Ovary (tissue), 7 donors: ENCODE measurements at regions not wholly inside any gene's neighbourhood (a gene's known extent, or its start where the extent isn't known, plus 50 kb on each side); places are given as distances from the start of the nearest gene placed in this dataset.
"Not testable (repeated sequence)": the region's sequence is repeated elsewhere in the genome, so short reads cannot be mapped to it uniquely, and the experiment has no call there.

Experiments
- DNase-seq, 5 donors: peaks; one replicate each; pipeline ENCODE4 v3.0.0-alpha.2; 2019 to 2020
- H3K27ac ChIP-seq, 2 donors: fragments of 200-600 bp; one replicate each; pipeline versions ENCODE4 v1.5.1 to v1.8.0; 2019 to 2022
- H3K27me3 ChIP-seq: fragments of 200-600 bp; one replicate; pipeline ENCODE4 v1.8.0; 2022
- H3K36me3 ChIP-seq: fragments of 200-600 bp; sonication (generic); one replicate; pipeline ENCODE4 v1.5.1; 2019
- H3K4me1 ChIP-seq: one replicate; pipeline ENCODE4 v1.8.1; 2013; ENCODE audit warnings: mild to moderate bottlenecking, moderate library complexity; ENCODE audit not compliant: insufficient read depth
- H3K4me3 ChIP-seq: fragments of 200-600 bp; sonication (generic); one replicate; pipeline ENCODE4 v1.5.1; 2017
- H3K9me3 ChIP-seq, 2 donors: fragments of 200-600 bp in 1 of 2; sonication (generic) in 1 of 2; one replicate each; pipeline versions ENCODE4 v1.5.1 to v1.8.1; 2013 to 2019; ENCODE audit warnings: mild to moderate bottlenecking in 1 of 2, moderate library complexity in 1 of 2
- WGBS, 3 donors: extraction: QIAGEN DNeasy Blood & Tissue Kit in 1 of 3; methylation state at CpG; one replicate each; pipeline versions ENCODE4 v1.1.5 to v1.1.7; 2013 to 2017; 5-methylcytosine and 5-hydroxymethylcytosine counted together
- intact Hi-C, 4 donors: fragments of 100-400 bp; cut with DNase I; formaldehyde crosslinking; loops; one replicate each; pipeline versions ENCODE4 v1.11.0 to v1.15.1; 2022 to 2023
- donor health status: DM: no; HTN: no; CAD: no; lungs with moderate emphysema.
- donor health status: DM: no; HTN: no; CAD: no.
- donor health status: Bipolar disorder and iron deficiency.
- donor health status: DM: no; HTN: no; CAD: no.
- donor health status: DM: yes; HTN: yes; CAD: no.

- H3K36me3 ChIP-seq, H3K27me3 ChIP-seq, H3K4me3 ChIP-seq, H3K4me1 ChIP-seq, DNase-seq, H3K27ac ChIP-seq, intact Hi-C loops, H3K9me3 ChIP-seq: not testable (repeated sequence)
- WGBS, 3 donors = 64 to 88% methylated on average over 1 of the region's 3 CpGs; no CpG with 5 or more reads in 1 of the 3 donors
Measured at GRCh38 chr10:47609311-47609710, 85.9 kb upstream of the AGAP9 start.

GRCh38 chr10:47605791-47606773, 82.6 kb upstream of the AGAP9 start:
- H3K27me3 ChIP-seq, DNase-seq, H3K27ac ChIP-seq, intact Hi-C loops, H3K4me1 ChIP-seq, H3K9me3 ChIP-seq, H3K36me3 ChIP-seq, H3K4me3 ChIP-seq: not testable (repeated sequence)
- WGBS, 3 donors = 0 to 83% methylated on average over 1 of the region's 1 CpG; no CpG with 5 or more reads in 1 of the 3 donors

GRCh38 chr10:47600604-47601003, 77.2 kb upstream of the AGAP9 start:
- 75 to 80% (median 80%) methylated on average over 2 of the region's 2 CpGs for WGBS, 3 donors
- DNase-seq, H3K27me3 ChIP-seq, H3K9me3 ChIP-seq, H3K4me3 ChIP-seq, H3K4me1 ChIP-seq, H3K27ac ChIP-seq, intact Hi-C loops, H3K36me3 ChIP-seq: not testable (repeated sequence)

DNA sequence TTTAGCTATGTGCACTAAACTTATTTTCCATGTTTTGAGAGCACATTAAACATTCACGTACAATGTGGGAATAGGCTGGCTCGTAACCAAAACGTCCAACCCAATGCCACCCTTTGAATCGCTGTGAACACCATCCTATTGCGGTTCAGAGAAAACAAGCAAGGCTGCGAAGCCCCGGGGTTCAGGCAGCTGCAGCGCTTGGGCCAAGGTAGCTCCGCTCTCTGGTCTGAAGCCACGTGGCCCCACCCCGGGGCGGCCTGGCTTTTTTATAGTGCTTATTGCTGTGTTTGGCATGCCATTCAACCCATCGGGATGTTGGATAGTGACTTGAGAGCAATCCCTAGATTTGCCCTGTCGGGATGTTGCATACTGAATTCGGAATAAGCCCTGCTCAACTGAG, 76.7 kb upstream of the AGAP9 start:
- WGBS, 3 donors = 57 to 80% (median 65%) methylated on average over 9 to 14 of the region's 15 CpGs
- H3K27me3 ChIP-seq, H3K9me3 ChIP-seq, H3K4me3 ChIP-seq, intact Hi-C loops, H3K27ac ChIP-seq, H3K36me3 ChIP-seq, H3K4me1 ChIP-seq, DNase-seq: not testable (repeated sequence)

GRCh38 chr10:47599657-47600056, 76.2 kb upstream of the AGAP9 start:
- H3K4me3 ChIP-seq, H3K27me3 ChIP-seq, DNase-seq, H3K9me3 ChIP-seq, H3K4me1 ChIP-seq, H3K27ac ChIP-seq, intact Hi-C loops, H3K36me3 ChIP-seq: not testable (repeated sequence)
- 79 to 84% (median 83%) methylated on average over 16 of the region's 16 CpGs for WGBS, 3 donors

GRCh38 chr10:47593805-47594204, 70.4 kb upstream of the AGAP9 start:
- H3K27ac ChIP-seq, H3K36me3 ChIP-seq, H3K27me3 ChIP-seq, DNase-seq, H3K4me1 ChIP-seq, H3K9me3 ChIP-seq, H3K4me3 ChIP-seq, intact Hi-C loops: not testable (repeated sequence)
- WGBS, 3 donors = 50 to 83% (median 59%) methylated on average over 2 of the region's 4 CpGs

- H3K27me3 ChIP-seq, DNase-seq, H3K9me3 ChIP-seq, H3K4me3 ChIP-seq, intact Hi-C loops, H3K36me3 ChIP-seq, H3K27ac ChIP-seq, H3K4me1 ChIP-seq: not testable (repeated sequence)
- WGBS, 3 donors = 85 to 91% (median 89%) methylated on average over 2 of the region's 2 CpGs
Measured at GRCh38 chr10:47593129-47593528, 69.7 kb upstream of the AGAP9 start.

GRCh38 chr10:47590956-47591355, 67.5 kb upstream of the AGAP9 start:
- H3K27me3 ChIP-seq, intact Hi-C loops, DNase-seq, H3K4me3 ChIP-seq, H3K4me1 ChIP-seq, H3K9me3 ChIP-seq, H3K27ac ChIP-seq, H3K36me3 ChIP-seq: not testable (repeated sequence)
- WGBS, 3 donors = 62 to 88% (median 72%) methylated on average over 3 of the region's 3 CpGs

DNA sequence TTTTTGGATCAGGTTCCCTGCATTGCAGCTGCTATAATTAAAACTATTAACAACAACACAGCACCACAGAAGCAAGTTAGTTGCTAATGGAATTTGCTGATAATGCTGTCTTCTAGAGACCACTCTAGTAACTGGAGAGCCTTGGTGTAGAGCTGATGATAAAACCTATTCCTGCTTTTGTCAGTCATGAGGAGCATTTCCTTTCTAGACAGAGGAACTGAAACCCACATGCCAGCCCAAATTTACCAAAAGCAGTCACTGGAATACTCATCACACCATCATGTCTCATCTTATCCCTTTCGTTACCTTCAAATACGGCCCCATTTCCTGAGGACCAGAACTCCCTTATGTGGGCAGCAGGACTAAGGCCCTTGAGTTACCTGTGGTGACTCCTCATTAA, 67.1 kb upstream of the AGAP9 start:
- H3K36me3 ChIP-seq, H3K4me1 ChIP-seq, H3K27ac ChIP-seq, H3K4me3 ChIP-seq, intact Hi-C loops, DNase-seq, H3K9me3 ChIP-seq, H3K27me3 ChIP-seq: not testable (repeated sequence)
- 87 to 92% methylated on average over 2 of the region's 2 CpGs; no CpG with 5 or more reads in 1 of the 3 donors for WGBS, 3 donors

DNA sequence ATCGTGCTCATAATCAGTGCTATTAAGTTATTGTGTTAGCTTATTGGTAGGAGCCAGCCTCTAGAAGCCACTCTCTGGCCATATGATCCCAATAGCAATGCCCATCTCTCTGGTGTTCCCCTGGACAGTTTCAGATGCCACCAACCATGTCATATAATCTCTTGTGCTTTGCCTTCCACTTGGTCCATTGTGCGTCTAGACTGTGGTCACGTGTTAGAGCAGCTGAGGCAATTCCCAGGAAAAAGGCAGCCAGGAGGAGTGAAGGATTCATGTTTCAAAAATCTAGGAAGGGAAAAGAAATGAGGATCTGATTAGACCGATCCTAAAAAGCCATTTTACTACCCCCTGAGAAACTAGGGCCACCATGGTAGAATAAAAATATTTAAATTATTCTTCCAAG, 58.6 kb upstream of the AGAP9 start:
- H3K27me3 ChIP-seq, H3K27ac ChIP-seq, H3K4me3 ChIP-seq, DNase-seq, H3K4me1 ChIP-seq, H3K9me3 ChIP-seq, H3K36me3 ChIP-seq, intact Hi-C loops: not testable (repeated sequence)
- WGBS, 3 donors = 92 to 98% (median 92%) methylated on average over 3 of the region's 4 CpGs

DNA sequence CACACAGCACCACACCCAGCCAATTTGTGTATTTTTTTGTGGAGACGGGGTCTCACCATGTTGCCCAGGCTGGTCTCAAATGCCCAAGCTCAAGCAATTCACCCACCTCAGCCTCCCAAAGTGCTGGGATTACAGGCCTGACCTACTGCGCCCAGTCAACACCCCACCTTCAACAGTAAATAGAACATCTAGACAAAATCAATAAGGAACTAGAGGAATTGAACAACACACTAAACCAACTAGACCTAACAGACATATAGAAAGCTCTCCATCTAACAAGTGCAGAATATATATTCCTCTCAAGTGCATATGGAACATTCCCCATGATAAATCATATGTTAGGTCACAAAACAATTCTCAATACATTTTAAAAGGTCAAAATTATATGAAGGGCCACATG, 56.6 kb upstream of the AGAP9 start:
- intact Hi-C loops, H3K4me1 ChIP-seq, H3K36me3 ChIP-seq, H3K27ac ChIP-seq, DNase-seq, H3K4me3 ChIP-seq, H3K9me3 ChIP-seq, H3K27me3 ChIP-seq: not testable (repeated sequence)
- WGBS, 3 donors = 100% methylated on average over 1 of the region's 2 CpGs; no CpG with 5 or more reads in 2 of the 3 donors

DNA sequence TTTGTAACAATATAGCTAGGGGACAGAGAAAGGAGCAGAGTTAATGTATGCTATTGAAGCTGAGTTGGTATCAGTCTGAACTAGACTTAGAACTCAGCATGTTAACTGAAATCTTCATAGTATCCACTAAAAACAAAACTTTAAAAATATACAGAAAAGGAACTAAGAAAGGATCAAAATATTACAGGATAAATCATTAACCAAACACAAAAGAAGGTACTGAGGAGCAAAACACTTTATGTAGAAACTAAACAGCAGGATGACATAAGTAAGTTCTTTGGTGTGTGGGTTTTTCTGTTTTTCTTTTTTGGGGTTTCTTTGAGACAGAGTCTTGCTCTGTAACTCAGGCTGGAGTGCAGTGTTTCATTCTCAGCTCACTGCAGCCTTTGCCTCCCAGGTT, 55.1 kb upstream of the AGAP9 start:
- H3K27me3 ChIP-seq, H3K4me3 ChIP-seq, intact Hi-C loops, H3K27ac ChIP-seq, H3K9me3 ChIP-seq, H3K36me3 ChIP-seq, H3K4me1 ChIP-seq, DNase-seq: not testable (repeated sequence)
